Breast epithelium (tissue), 4 donors: ENCODE measurements at regions not wholly inside any gene's neighbourhood (a gene's known extent, or its start where the extent isn't known, plus 50 kb on each side); places are given as distances from the start of the nearest gene placed in this dataset.

Source experiments
- DNase-seq, 2 donors: peaks; one replicate each; pipeline ENCODE4 v3.0.0-alpha.2; 2019; ENCODE audit warnings: low spot score in 2 of 2
- H3K27ac ChIP-seq, 2 donors: fragments of 200-600 bp; sonication (generic) in 1 of 2; one replicate each; pipeline ENCODE4 v1.5.1; 2016 to 2019; ENCODE audit warnings: mild to moderate bottlenecking in 1 of 2
- H3K27me3 ChIP-seq, 2 donors: fragments of 200-600 bp; sonication (generic) in 1 of 2; one replicate each; pipeline versions ENCODE4 v1.5.1 to v1.6.0; 2017 to 2019; ENCODE audit warnings: control low read depth in 1 of 2, mild to moderate bottlenecking in 1 of 2
- H3K36me3 ChIP-seq: fragments of 200-600 bp; one replicate; pipeline ENCODE4 v1.5.1; 2019
- H3K4me1 ChIP-seq, 2 donors: fragments of 200-600 bp; sonication (generic); one replicate each; pipeline ENCODE4 v1.5.1; 2016 to 2019; ENCODE audit warnings: control low read depth in 1 of 2
- H3K4me3 ChIP-seq, 3 donors: fragments of 200-600 bp; sonication (generic); 1 replicate in 2 of 3; 2 replicates in 1 of 3; pipeline ENCODE4 v1.5.1; 2016 to 2019; ENCODE audit warnings: mild to moderate bottlenecking in 3 of 3, moderate library complexity in 2 of 3
- H3K9me3 ChIP-seq, 2 donors: fragments of 200-600 bp; sonication (generic) in 1 of 2; one replicate each; pipeline ENCODE4 v1.5.1; 2016 to 2019; ENCODE audit warnings: control low read depth in 1 of 2
- CTCF ChIP-seq, 3 donors: fragments of 450-650 bp; IDR thresholded peaks; one replicate each; pipeline ENCODE4 v1.5.1; 2016 to 2017; ENCODE audit warnings: antibody characterized with exemption in 3 of 3, mild to moderate bottlenecking in 3 of 3, moderate library complexity in 3 of 3
- POLR2A ChIP-seq: fragments of 450-650 bp; IDR thresholded peaks from one replicate; pipeline ENCODE4 v1.6.1; 2016; ENCODE audit warnings: antibody characterized with exemption, mild to moderate bottlenecking, moderate library complexity
- POLR2AphosphoS5 ChIP-seq, 3 donors: sonication (generic); formaldehyde crosslinking; IDR thresholded peaks; one replicate each; pipeline ENCODE4 v1.6.1; 2017; ENCODE audit warnings: antibody characterized with exemption in 3 of 3
- intact Hi-C: fragments of 100-400 bp; cut with DNase I; formaldehyde crosslinking; loops from one replicate; pipeline ENCODE4 v1.15.1; 2023; ENCODE audit warnings: low total_unique reads

- intact Hi-C loops, result no loop called here
Measured at GRCh38 chr15:24862726-24863521, 91.9 kb upstream of the SNRPN start.

GRCh38 chr15:24865303-24865702 lies 89.5 kb upstream of the SNRPN start:
- TF ChIP-seq CTCF (IDR thresholded peaks at IDR 0.05) (no peak), POLR2A (no peak), POLR2AphosphoS5 (IDR thresholded peaks at IDR 0.05) (no peak)
- H3K4me1 ChIP-seq, result no peaks in the 10 kb centered on the region
- H3K36me3 ChIP-seq, result no peaks in the 10 kb centered on the region
- H3K9me3 ChIP-seq, result no peaks in the 10 kb centered on the region
- intact Hi-C loops, result no loop called here
- H3K27ac ChIP-seq, result no peak overlapping the region
- no peak overlapping the region for H3K4me3 ChIP-seq
- H3K27me3 ChIP-seq, result no peaks in the 10 kb centered on the region
- no peak for DNase-seq

More at GRCh38 chr15:24862726-24863521, 91.9 kb upstream of the SNRPN start:
- Histone ChIP-seq H3K4me1 (no peaks in the 10 kb centered on the region), H3K27ac (no peak overlapping the region), H3K4me3 (no peak overlapping the region), H3K27me3 (no peaks in the 10 kb centered on the region), H3K9me3 (no peaks in the 10 kb centered on the region), H3K36me3 (no peaks in the 10 kb centered on the region)
- no peak for TF ChIP-seq POLR2A
- TF ChIP-seq POLR2AphosphoS5 (IDR thresholded peaks at IDR 0.05), result no peak
- no peak for TF ChIP-seq CTCF (IDR thresholded peaks at IDR 0.05)
- no peak for DNase-seq

- Histone ChIP-seq H3K27ac (no peak overlapping the region), H3K9me3 (peaks cover 0 to 12% of the 10 kb centered on the region in 2 donors), H3K4me1 (no peaks in the 10 kb centered on the region), H3K36me3 (no peaks in the 10 kb centered on the region), H3K27me3 (no peaks in the 10 kb centered on the region), H3K4me3 (no peak overlapping the region)
- TF ChIP-seq POLR2A, result no peak
- TF ChIP-seq CTCF (IDR thresholded peaks at IDR 0.05), result no peak
- no peak for TF ChIP-seq POLR2AphosphoS5 (IDR thresholded peaks at IDR 0.05)
- intact Hi-C loops, result no loop called here
- DNase-seq, result no peak
Measured at GRCh38 chr15:24877174-24877573, 77.6 kb upstream of the SNRPN start.

- Histone ChIP-seq H3K9me3 (peaks cover 0 to 12% of the 10 kb centered on the region in 2 donors), H3K27ac (no peak overlapping the region), H3K36me3 (no peaks in the 10 kb centered on the region), H3K27me3 (no peaks in the 10 kb centered on the region), H3K4me1 (no peaks in the 10 kb centered on the region), H3K4me3 (peak overlapping the region; percentile 30 to 41 (median 35))
- intact Hi-C loops, result no loop called here
- TF ChIP-seq CTCF (IDR thresholded peaks at IDR 0.05), result no peak
- no peak for TF ChIP-seq POLR2A
- TF ChIP-seq POLR2AphosphoS5 (IDR thresholded peaks at IDR 0.05), result no peak
- peak in 1 of 2 donors; percentile 52 for DNase-seq
Measured at GRCh38 chr15:24878153-24878552, 76.6 kb upstream of the SNRPN start.

GRCh38 chr15:24879492-24879891 lies 75.3 kb upstream of the SNRPN start:
- no peak for DNase-seq
- intact Hi-C loops, result no loop called here
- Histone ChIP-seq H3K27ac (no peak overlapping the region), H3K4me1 (no peaks in the 10 kb centered on the region), H3K36me3 (no peaks in the 10 kb centered on the region), H3K9me3 (peaks cover 0 to 12% of the 10 kb centered on the region in 2 donors), H3K27me3 (no peaks in the 10 kb centered on the region), H3K4me3 (no peak overlapping the region)
- TF ChIP-seq POLR2AphosphoS5 (IDR thresholded peaks at IDR 0.05) (no peak), CTCF (IDR thresholded peaks at IDR 0.05) (no peak), POLR2A (no peak)
